SK-N-SH (cell line): ENCODE measurements at regions not wholly inside any gene's neighbourhood (a gene's known extent, or its start where the extent isn't known, plus 50 kb on each side); places are given as distances from the start of the nearest gene placed in this dataset.

ENCODE experiments used
- CTCF ChIA-PET: fragments of 300-600, 350-600 bp; formaldehyde crosslinking; extraction: SDS; loops from one replicate; lab custom pipeline; 2021; lab: Yijun Ruan, JAX
- POLR2A ChIA-PET: fragments of 350-600 bp; sonication (Branson Sonifier 250); formaldehyde crosslinking; extraction: SDS; loops from one replicate; lab custom pipeline; 2020; ENCODE audit warnings: antibody characterized with exemption, inconsistent platforms; lab: Yijun Ruan, JAX
- DNase-seq: peaks from one replicate; pipeline ENCODE4 v3.0.0; 2012
- H2AFZ ChIP-seq: fragments of 200-600 bp; sonication (generic); 2 replicates; pipeline ENCODE4 v1.8.1; 2016; ENCODE audit warnings: antibody characterized with exemption, mild to moderate bottlenecking, low read depth
- H3F3A ChIP-seq: fragments of 200-600 bp; sonication (generic); replicated peaks from 2 replicates; pipeline ENCODE3; 2016; ENCODE audit warnings: antibody characterized with exemption, mild to moderate bottlenecking; ENCODE audit not compliant: insufficient read depth
- H3K27ac ChIP-seq, 2 experiments: fragments of 200-500 bp in 1 of 2; fragments of 200-600 bp in 1 of 2; sonication (Bioruptor generic) in 1 of 2; sonication (generic), shearing (Covaris generic) in 1 of 2; 2 replicates each; pipeline versions ENCODE4 v1.5.1 to v1.6.1; 2014 to 2016; ENCODE audit warnings: low read depth in 2 of 2, inconsistent platforms in 1 of 2, low read length in 1 of 2, mild to moderate bottlenecking in 1 of 2, mixed read lengths in 1 of 2
- H3K27me3 ChIP-seq: fragments of 200-600 bp; sonication (generic), shearing (Covaris generic); 2 replicates; pipeline ENCODE4 v1.6.1; 2016; ENCODE audit warnings: mixed run types; ENCODE audit not compliant: insufficient read depth
- H3K36me3 ChIP-seq, 2 experiments: fragments of 200-500 bp in 1 of 2; fragments of 200-600 bp in 1 of 2; sonication (Bioruptor generic) in 1 of 2; sonication (generic) in 1 of 2; replicated peaks in 1 of 2; 2 replicates each; pipeline versions ENCODE3 to v1.5.1; 2014 to 2016; ENCODE audit warnings: low read length in 1 of 2, mild to moderate bottlenecking in 1 of 2; ENCODE audit not compliant: insufficient read depth in 2 of 2, control insufficient read depth in 1 of 2
- H3K4me1 ChIP-seq, 2 experiments: fragments of 200-500 bp in 1 of 2; fragments of 200-600 bp in 1 of 2; sonication (Bioruptor generic) in 1 of 2; sonication (generic), shearing (Covaris generic) in 1 of 2; 2 replicates each; pipeline versions ENCODE4 v1.5.1 to v1.6.1; 2014 to 2016; ENCODE audit warnings: low read depth in 1 of 2, low read length in 1 of 2, mixed run types in 1 of 2; ENCODE audit not compliant: insufficient read depth in 2 of 2, control insufficient read depth in 1 of 2
- H3K4me2 ChIP-seq: fragments of 200-600 bp; sonication (generic), shearing (Covaris generic); 2 replicates; pipeline ENCODE4 v1.6.1; 2017; ENCODE audit warnings: mixed run types
- H3K4me3 ChIP-seq, 2 experiments: fragments of 200-500 bp in 1 of 2; fragments of 200-600 bp in 1 of 2; sonication (Bioruptor generic) in 1 of 2; sonication (generic), shearing (Covaris generic) in 1 of 2; 2 replicates each; pipeline versions ENCODE4 v1.5.1 to v1.8.1; 2014 to 2016; ENCODE audit warnings: low read depth in 2 of 2, inconsistent platforms in 1 of 2, low read length in 1 of 2, mild to moderate bottlenecking in 1 of 2, mixed read lengths in 1 of 2, moderate library complexity in 1 of 2
- H3K79me2 ChIP-seq: fragments of 200-600 bp; sonication (generic); 2 replicates; pipeline ENCODE4 v1.8.1; 2017; ENCODE audit warnings: mild to moderate bottlenecking; ENCODE audit not compliant: insufficient read depth
- H3K9ac ChIP-seq: fragments of 200-600 bp; sonication (generic); 2 replicates; pipeline ENCODE4 v1.6.1; 2017; ENCODE audit warnings: mixed run types
- H3K9me2 ChIP-seq: fragments of 200-600 bp; sonication (generic); 2 replicates; pipeline ENCODE4 v1.6.1; 2017; ENCODE audit warnings: mixed run types
- H3K9me3 ChIP-seq: fragments of 200-600 bp; sonication (generic); 2 replicates; pipeline ENCODE4 v1.6.1; 2017; ENCODE audit warnings: mixed run types, mild to moderate bottlenecking, moderate library complexity
- H4K20me1 ChIP-seq: fragments of 200-600 bp; sonication (generic); 2 replicates; pipeline ENCODE4 v1.6.1; 2017; ENCODE audit warnings: mild to moderate bottlenecking, mixed run types; ENCODE audit not compliant: insufficient read depth
- CTCF ChIP-seq: fragments of 200-600 bp; sonication (generic); IDR thresholded peaks from 2 replicates; pipeline ENCODE4 v1.6.1; 2017; ENCODE audit warnings: antibody characterized with exemption, mild to moderate bottlenecking, moderate library complexity
- ELF1 ChIP-seq: IDR thresholded peaks from 2 replicates; pipeline ENCODE4 v1.4.0; 2012
- MEF2A ChIP-seq: IDR thresholded peaks from 2 replicates; pipeline ENCODE4 v1.4.0; 2012; ENCODE audit warnings: low read depth, borderline replicate concordance
- MXI1 ChIP-seq: IDR thresholded peaks from 2 replicates; pipeline ENCODE4 v1.6.1; 2012; ENCODE audit warnings: mild to moderate bottlenecking, low read depth, low read length, improper control_type of control experiment
- NFIC ChIP-seq: IDR thresholded peaks from 2 replicates; pipeline ENCODE4 v1.4.0; 2012; ENCODE audit warnings: borderline replicate concordance
- REST ChIP-seq: IDR thresholded peaks from 2 replicates; pipeline ENCODE4 v1.6.1; 2012; ENCODE audit warnings: mild to moderate bottlenecking, low read depth, low read length, moderate library complexity
- WGBS: methylation state at CpG from one replicate; pipeline ENCODE4 v1.1.6; 2017; ENCODE audit warnings: low lambda C conversion rate; 5-methylcytosine and 5-hydroxymethylcytosine counted together

GRCh38 chr19:30942636-30943035 is 406.6 kb downstream of the TSHZ3 start:
- Histone ChIP-seq H3K9ac (no peak overlapping the region), H3K79me2 (no peaks in the 10 kb centered on the region), H3K4me3 (no peak overlapping the region), H3K27me3 (no peaks in the 10 kb centered on the region), H3K4me1 (peaks cover 0 to 11% of the 10 kb centered on the region in 2 experiments; a peak in 1 of 4 replicates), H3K4me2 (no peak overlapping the region), H4K20me1 (no peaks in the 10 kb centered on the region), H2AFZ (no peak overlapping the region), H3K27ac (no peak overlapping the region), H3K9me3 (no peaks in the 10 kb centered on the region), H3K9me2 (no peaks in the 10 kb centered on the region), H3F3A (no peaks in the 10 kb centered on the region), H3K36me3 (no peaks in the 10 kb centered on the region)
- TF ChIP-seq MEF2A (no peak), MXI1 (no peak), REST (no peak), CTCF (no peak), ELF1 (no peak)
- ChIA-PET POLR2A (no interaction called here), CTCF (interaction anchor here (1.0 to 1.8 kb wide), 5 partner anchors 13 to 1381 kb away, joined by 3 to 5 read pairs (median 3); no protein-coding TSS in a partner anchor)
- no peak for DNase-seq
- 0% methylated on average over 3 of the region's 3 CpGs for WGBS

- no peaks in the 10 kb centered on the region for H4K20me1 ChIP-seq
- no peak overlapping the region for H3K27ac ChIP-seq
- H3K9me2 ChIP-seq = no peaks in the 10 kb centered on the region
- 5% methylated on average over 3 of the region's 3 CpGs for WGBS
- H3K79me2 ChIP-seq = no peaks in the 10 kb centered on the region
- no peak for TF ChIP-seq NFIC
- no peak overlapping the region for H3K4me2 ChIP-seq
- no peak overlapping the region for H2AFZ ChIP-seq
- H3K36me3 ChIP-seq = no peaks in the 10 kb centered on the region
- no peaks in the 10 kb centered on the region for H3F3A ChIP-seq
- ChIA-PET POLR2A (no interaction called here), CTCF (no interaction called here)
- H3K9me3 ChIP-seq = no peaks in the 10 kb centered on the region
- no peak overlapping the region for H3K4me3 ChIP-seq
- DNase-seq = no peak
- no peaks in the 10 kb centered on the region for H3K27me3 ChIP-seq
- no peak overlapping the region for H3K9ac ChIP-seq
- peaks cover 0 to 11% of the 10 kb centered on the region in 2 experiments; a peak in 1 of 4 replicates for H3K4me1 ChIP-seq
These were observed 407.6 kb downstream of the TSHZ3 start for GRCh38 chr19:30941591-30941990.
